HEK293 (cell line): ENCODE measurements at regions not wholly inside any gene's neighbourhood (a gene's known extent, or its start where the extent isn't known, plus 50 kb on each side); places are given as distances from the start of the nearest gene placed in this dataset.

ENCODE experiments used
- CTCF ChIP-seq: fragments of 450-650 bp; formaldehyde crosslinking; IDR thresholded peaks from 2 replicates; pipeline ENCODE4 v1.5.1; 2016; ENCODE audit warnings: missing biosample characterization, missing genetic modification characterization
- RBAK ChIP-seq: fragments of 450-650 bp; formaldehyde crosslinking; IDR thresholded peaks from 2 replicates; pipeline ENCODE4 v1.5.1; 2016; ENCODE audit warnings: missing biosample characterization, missing genetic modification characterization
- ZIC2 ChIP-seq: fragments of 450-650 bp; formaldehyde crosslinking; IDR thresholded peaks from 2 replicates; pipeline ENCODE4 v1.5.1; 2016; ENCODE audit warnings: missing biosample characterization, missing genetic modification characterization

GRCh38 chr14:21964180-21964579 is 290.6 kb upstream of the OR4E1 start:
- TF ChIP-seq RBAK = no peak
- no peak for TF ChIP-seq CTCF (tag by site-specific recombination)
- TF ChIP-seq ZIC2 (tag by site-specific recombination) = no peak
